ENCODE measurements at regions not wholly inside any gene's neighbourhood (a gene's known extent, or its start where the extent isn't known, plus 50 kb on each side); places are given as distances from the start of the nearest gene placed in this dataset.

DNA sequence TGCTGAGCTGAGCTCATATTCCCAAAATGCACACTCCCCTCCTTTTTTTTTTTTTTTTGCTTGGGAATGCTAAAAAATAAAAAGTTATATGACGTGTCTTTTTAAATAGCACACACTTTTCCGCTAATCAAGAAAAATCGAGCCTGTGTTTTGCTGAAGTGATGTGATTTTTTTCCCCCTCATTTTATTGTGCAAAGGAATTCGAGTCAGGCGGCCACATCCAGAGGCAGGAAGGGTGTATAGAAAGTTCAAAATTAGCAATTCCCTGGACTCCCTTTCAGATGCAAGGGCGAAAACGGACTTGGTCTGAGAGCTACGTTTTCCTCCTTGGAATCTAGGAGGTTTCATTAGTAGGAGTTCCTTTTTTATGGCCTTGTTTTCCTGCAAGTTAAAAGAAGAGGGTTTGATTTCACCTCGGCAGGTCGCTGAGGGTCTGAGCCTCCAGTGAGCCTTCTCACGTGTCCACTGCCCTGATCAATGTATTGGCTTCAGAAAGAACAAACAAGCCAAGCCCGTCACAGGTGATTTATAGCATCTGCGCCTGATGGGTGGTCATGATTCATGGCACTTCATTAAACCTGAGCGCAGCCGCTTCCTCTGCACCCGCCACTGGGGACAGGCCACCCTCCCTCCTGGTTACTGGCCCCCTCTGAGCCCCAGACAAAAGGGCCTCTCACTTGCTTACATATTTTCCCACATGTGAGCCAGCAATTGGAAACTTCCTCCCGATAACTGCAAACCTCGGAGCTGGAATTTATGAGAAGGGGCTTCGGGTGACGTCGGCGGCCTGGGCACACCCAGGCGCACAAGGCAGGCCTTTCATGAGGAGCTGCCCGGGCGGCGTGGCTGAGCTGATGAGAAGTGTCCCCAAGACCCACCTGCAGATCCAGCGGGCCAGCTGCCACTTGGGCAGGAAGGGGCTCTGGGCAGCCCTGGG, 64.4 kb upstream of the LINC01488 start:
- no peaks in the 10 kb centered on the region for H3K9me3 ChIP-seq
- H3K4me1 ChIP-seq = peaks cover 0 to 42% (median 21%) of the 10 kb centered on the region in 4 donors
- 29 to 36% methylated on average over 26 to 27 of the region's 27 CpGs for WGBS, 2 donors
- H3K36me3 ChIP-seq = no peaks in the 10 kb centered on the region
- H3K27me3 ChIP-seq = no peaks in the 10 kb centered on the region
- TF ChIP-seq EP300 (IDR thresholded peaks at IDR 0.05) (no peak), POLR2A (IDR thresholded peaks at IDR 0.05) (no peak)
- TF ChIP-seq, protein P1, sequence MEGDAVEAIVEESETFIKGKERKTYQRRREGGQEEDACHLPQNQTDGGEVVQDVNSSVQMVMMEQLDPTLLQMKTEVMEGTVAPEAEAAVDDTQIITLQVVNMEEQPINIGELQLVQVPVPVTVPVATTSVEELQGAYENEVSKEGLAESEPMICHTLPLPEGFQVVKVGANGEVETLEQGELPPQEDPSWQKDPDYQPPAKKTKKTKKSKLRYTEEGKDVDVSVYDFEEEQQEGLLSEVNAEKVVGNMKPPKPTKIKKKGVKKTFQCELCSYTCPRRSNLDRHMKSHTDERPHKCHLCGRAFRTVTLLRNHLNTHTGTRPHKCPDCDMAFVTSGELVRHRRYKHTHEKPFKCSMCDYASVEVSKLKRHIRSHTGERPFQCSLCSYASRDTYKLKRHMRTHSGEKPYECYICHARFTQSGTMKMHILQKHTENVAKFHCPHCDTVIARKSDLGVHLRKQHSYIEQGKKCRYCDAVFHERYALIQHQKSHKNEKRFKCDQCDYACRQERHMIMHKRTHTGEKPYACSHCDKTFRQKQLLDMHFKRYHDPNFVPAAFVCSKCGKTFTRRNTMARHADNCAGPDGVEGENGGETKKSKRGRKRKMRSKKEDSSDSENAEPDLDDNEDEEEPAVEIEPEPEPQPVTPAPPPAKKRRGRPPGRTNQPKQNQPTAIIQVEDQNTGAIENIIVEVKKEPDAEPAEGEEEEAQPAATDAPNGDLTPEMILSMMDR (IDR thresholded peaks at IDR 0.05) = no peak
- H3K27ac ChIP-seq = peak overlapping the region in 2 of 4 donors; percentile 63 to 67
- no peak overlapping the region for H3K4me3 ChIP-seq
- no peak for DNase-seq (ENCODE audit: low spot score in 2 of 2)

- H3K36me3 ChIP-seq = no peaks in the 10 kb centered on the region
- TF ChIP-seq POLR2A (IDR thresholded peaks at IDR 0.05) (no peak), EP300 (IDR thresholded peaks at IDR 0.05) (no peak)
- TF ChIP-seq, protein P1 (IDR thresholded peaks at IDR 0.05) = no peak
- 82 to 84% methylated on average over 8 of the region's 8 CpGs for WGBS, 2 donors
- no peak for DNase-seq (ENCODE audit: low spot score in 2 of 2)
- H3K4me3 ChIP-seq = no peak overlapping the region
- peaks cover 0 to 42% (median 21%) of the 10 kb centered on the region in 4 donors for H3K4me1 ChIP-seq
- peak overlapping the region in 1 of 4 donors; percentile 63 for H3K27ac ChIP-seq
- no peaks in the 10 kb centered on the region for H3K27me3 ChIP-seq
- H3K9me3 ChIP-seq = no peaks in the 10 kb centered on the region
These were observed 63.8 kb upstream of the LINC01488 start for GRCh38 chr11:69417699-69418085.

DNA sequence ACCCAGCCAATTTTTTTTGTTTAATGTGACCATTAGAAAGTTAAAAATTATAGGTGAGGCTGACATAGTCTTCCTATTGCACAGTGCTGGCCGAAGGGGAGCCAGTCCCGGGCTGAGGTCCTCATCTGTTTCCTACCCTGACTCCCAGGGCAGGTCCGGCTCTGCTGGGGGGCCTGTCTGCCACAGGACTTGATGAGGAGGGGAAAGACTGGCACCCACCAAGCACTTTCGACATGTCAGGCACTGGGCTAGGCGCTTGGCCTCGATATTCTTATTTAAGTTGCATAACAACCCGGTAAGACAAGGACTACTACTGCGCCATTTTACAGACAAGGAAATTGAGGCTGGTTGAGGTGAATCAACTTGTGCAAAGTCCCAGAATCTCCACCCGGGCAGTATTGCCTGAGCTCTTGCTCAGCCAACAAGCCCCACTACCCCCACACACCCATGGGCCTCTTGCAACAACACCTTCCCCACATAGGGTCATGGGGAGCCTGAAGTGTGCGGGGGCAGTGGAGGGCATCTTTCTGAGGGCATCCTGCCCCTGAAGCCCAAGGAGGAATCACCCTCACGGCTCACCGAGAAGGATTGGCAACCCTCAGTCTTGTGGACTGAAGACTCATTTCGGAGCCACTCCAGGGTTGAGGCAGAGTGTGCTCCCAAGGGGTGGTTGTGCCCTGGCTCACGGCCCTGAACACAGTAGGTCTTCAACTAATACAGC, 62.7 kb upstream of the LINC01488 start:
- Histone ChIP-seq H3K36me3 (no peaks in the 10 kb centered on the region), H3K27me3 (no peaks in the 10 kb centered on the region), H3K4me3 (no peak overlapping the region), H3K4me1 (peaks cover 0 to 42% (median 21%) of the 10 kb centered on the region in 4 donors), H3K27ac (no peak overlapping the region), H3K9me3 (no peaks in the 10 kb centered on the region)
- no peak for DNase-seq (ENCODE audit: low spot score in 2 of 2)
- WGBS, 2 donors = 82 to 90% methylated on average over 13 to 14 of the region's 14 CpGs
- TF ChIP-seq, protein P1 (IDR thresholded peaks at IDR 0.05) = no peak
- TF ChIP-seq EP300 (IDR thresholded peaks at IDR 0.05) = no peak

DNA sequence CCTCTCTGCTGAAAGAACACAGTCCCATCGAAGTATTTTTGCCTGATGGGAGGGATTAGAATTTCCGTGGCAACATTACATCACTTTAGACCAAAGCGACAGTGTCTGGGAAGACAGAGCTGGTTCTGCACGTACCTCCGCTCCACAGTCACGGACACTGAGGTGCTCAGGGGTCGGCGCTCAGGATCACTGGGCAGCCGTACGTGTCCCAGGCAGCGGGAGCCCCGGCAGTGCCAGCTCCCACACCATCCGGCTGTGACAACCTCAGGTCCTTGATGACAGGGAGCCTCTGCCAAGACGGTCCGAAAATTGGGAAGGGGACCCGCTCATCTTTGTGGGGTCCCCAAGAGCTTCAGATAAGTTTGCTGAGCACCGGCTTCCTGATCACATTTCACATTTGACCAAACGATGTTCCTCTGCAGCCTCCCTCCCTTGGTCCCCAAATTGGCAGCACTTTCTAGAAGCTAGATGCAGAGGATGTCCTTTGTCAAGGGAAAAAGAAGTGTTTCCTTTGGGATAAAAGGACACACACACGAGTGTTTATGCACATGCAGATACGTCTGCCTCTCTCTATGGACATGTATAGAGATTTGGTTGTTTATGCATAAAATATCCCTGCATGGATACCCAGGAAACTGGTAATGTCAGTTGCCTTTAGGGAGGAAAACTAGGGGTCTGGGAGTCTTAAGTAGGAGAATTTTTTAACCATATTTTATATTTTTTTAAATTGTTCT, 61.6 kb upstream of the LINC01488 start:
- Histone ChIP-seq H3K4me1 (peaks cover 0 to 38% (median 21%) of the 10 kb centered on the region in 4 donors), H3K27me3 (no peaks in the 10 kb centered on the region), H3K27ac (peak overlapping the region in 1 of 4 donors; percentile 58), H3K4me3 (no peak overlapping the region), H3K36me3 (no peaks in the 10 kb centered on the region), H3K9me3 (peaks cover 0 to 6% (median 0%) of the 10 kb centered on the region in 4 donors)
- TF ChIP-seq POLR2A (IDR thresholded peaks at IDR 0.05) (no peak), EP300 (IDR thresholded peaks at IDR 0.05) (no peak)
- TF ChIP-seq, protein P1 (IDR thresholded peaks at IDR 0.05) = no peak
- WGBS, 2 donors = 83% methylated on average over 20 of the region's 20 CpGs
- no peak for DNase-seq (ENCODE audit: low spot score in 2 of 2)
